HepG2 (cell line): ENCODE measurements at regions not wholly inside any gene's neighbourhood (a gene's known extent, or its start where the extent isn't known, plus 50 kb on each side); places are given as distances from the start of the nearest gene placed in this dataset.

Source experiments
- ATAC-seq: fragments of 200-7000 bp; cut with Tn5 transposase; 3 replicates; pipeline ENCODE4 v1.9.1; 2020; ENCODE audit warnings: mild to moderate bottlenecking, moderate library complexity
- BruUV-seq: library from RNA; stranded (reverse); fragments of 400-500 nt; replicated peaks from 2 replicates; lab custom pipeline; 2021; lab: Mats Ljungman, UMichigan
- CTCF ChIA-PET: fragments of 300-600 bp; formaldehyde crosslinking; extraction: SDS; loops from one replicate; lab custom pipeline; 2021; ENCODE audit warnings: low total read pairs, inconsistent platforms, low intra/inter-chr PET ratio; lab: Yijun Ruan, JAX
- POLR2A ChIA-PET: fragments of 350-600 bp; sonication (Branson Sonifier 250); formaldehyde crosslinking; loops from one replicate; lab custom pipeline; 2020; ENCODE audit warnings: antibody characterized with exemption, inconsistent platforms; lab: Yijun Ruan, JAX
- DNase-seq: peaks from one replicate; pipeline ENCODE4 v3.0.0-alpha.2; 2015; ENCODE audit warnings: low spot score
- FAIRE-seq: peaks from 3 replicates; lab custom pipeline; 2011; peaks lifted over from hg19 to GRCh38; lab: Jason Lieb, UNC
- H2AFZ ChIP-seq: one replicate; pipeline ENCODE4 v1.6.1; 2011; ENCODE audit warnings: low read length, inconsistent platforms
- H3K27ac ChIP-seq: fragments of 300-600 bp; 3 replicates; pipeline ENCODE4 v1.8.0; 2011; ENCODE audit warnings: mixed run types, mild to moderate bottlenecking, mixed read lengths, low read length, inconsistent platforms; ENCODE audit not compliant: insufficient read depth; ENCODE audit errors: extremely low read length
- H3K27me3 ChIP-seq, 2 experiments: fragments of 200-600 bp in 1 of 2; 2 replicates in 1 of 2; 3 replicates in 1 of 2; pipeline versions ENCODE4 v1.6.0 to v1.8.0; 2011; ENCODE audit warnings: low read length in 2 of 2, mild to moderate bottlenecking in 2 of 2, moderate library complexity in 2 of 2, inconsistent platforms in 1 of 2; ENCODE audit not compliant: insufficient read depth in 2 of 2, control insufficient read depth in 1 of 2
- H3K36me3 ChIP-seq, 2 experiments: fragments of 200-600 bp in 1 of 2; replicated peaks in 1 of 2; 2 replicates in 1 of 2; 3 replicates in 1 of 2; pipeline versions ENCODE4 v1.5.1 to v1.8.0; 2011; ENCODE audit warnings: low read length in 2 of 2, inconsistent platforms in 1 of 2; ENCODE audit not compliant: insufficient read depth in 2 of 2, control insufficient read depth in 1 of 2
- H3K4me1 ChIP-seq: 2 replicates; pipeline ENCODE4 v1.5.1; 2012; ENCODE audit warnings: low read length, inconsistent platforms; ENCODE audit not compliant: insufficient read depth
- H3K4me2 ChIP-seq: 2 replicates; pipeline ENCODE4 v1.6.0; 2011; ENCODE audit warnings: low read depth, low read length, inconsistent platforms
- H3K4me3 ChIP-seq, 3 experiments: fragments of 200-600 bp in 1 of 3; sonication (generic), shearing (Covaris generic) in 1 of 3; replicated peaks in 1 of 3; 2 replicates each; pipeline ENCODE4 v1.5.1; 2011 to 2016; ENCODE audit warnings: low read length in 3 of 3, inconsistent platforms in 2 of 3, low read depth in 2 of 3, mild to moderate bottlenecking in 2 of 3, control low read depth in 1 of 3, mixed read lengths in 1 of 3; ENCODE audit not compliant: insufficient read depth in 1 of 3
- H3K79me2 ChIP-seq: one replicate; pipeline ENCODE4 v1.6.1; 2011; ENCODE audit warnings: low read length, inconsistent platforms; ENCODE audit not compliant: insufficient read depth
- H3K9ac ChIP-seq: 2 replicates; pipeline ENCODE4 v1.6.0; 2011; ENCODE audit warnings: mild to moderate bottlenecking, low read depth, low read length, inconsistent platforms; ENCODE audit not compliant: insufficient read depth
- H3K9me3 ChIP-seq: 2 replicates; pipeline ENCODE4 v1.5.1; 2012; ENCODE audit warnings: mild to moderate bottlenecking, low read length
- H4K20me1 ChIP-seq: 2 replicates; pipeline ENCODE4 v1.6.0; 2011; ENCODE audit warnings: inconsistent platforms, mild to moderate bottlenecking, low read length, moderate library complexity; ENCODE audit not compliant: insufficient read depth
- CBX2 ChIP-seq, 2 experiments: fragments of 200-600 bp in 1 of 2; sonication (generic); formaldehyde crosslinking in 1 of 2; IDR thresholded peaks; 2 replicates each; pipeline versions ENCODE4 v1.7.0 to v1.8.1; 2018 to 2022; ENCODE audit warnings: low read depth in 2 of 2, low read length in 1 of 2, mild to moderate bottlenecking in 1 of 2, missing genetic modification reagents in 1 of 2
- DNMT1 ChIP-seq: sonication (generic); formaldehyde crosslinking; IDR thresholded peaks from 2 replicates; pipeline ENCODE4 v1.5.1; 2020; ENCODE audit warnings: mild to moderate bottlenecking, missing genetic modification reagents
- FOSL2 ChIP-seq: sonication (generic); formaldehyde crosslinking; IDR thresholded peaks from 2 replicates; pipeline ENCODE4 v1.4.0; 2020; ENCODE audit warnings: missing genetic modification reagents
- GATA4 ChIP-seq: sonication (generic); IDR thresholded peaks from 2 replicates; pipeline ENCODE4 v1.6.1; 2016; ENCODE audit warnings: antibody characterized with exemption, low read depth, borderline replicate concordance
- NR2F6 ChIP-seq, 2 experiments: IDR thresholded peaks; 2 replicates each; pipeline ENCODE4 v1.6.1; 2016; ENCODE audit warnings: antibody characterized with exemption in 1 of 2, mild to moderate bottlenecking in 1 of 2
- RELA ChIP-seq: sonication (generic); formaldehyde crosslinking; IDR thresholded peaks from 2 replicates; pipeline ENCODE4 v1.4.0; 2020; ENCODE audit warnings: missing genetic modification reagents
- TCF12 ChIP-seq, 2 experiments: fragments of 450-650 bp in 1 of 2; sonication (generic) in 1 of 2; formaldehyde crosslinking in 1 of 2; IDR thresholded peaks; 2 replicates each; pipeline versions ENCODE4 v1.6.1 to v1.8.0; 2017 to 2022; ENCODE audit warnings: antibody characterized with exemption in 1 of 2, mild to moderate bottlenecking in 1 of 2, missing genetic modification reagents in 1 of 2, moderate library complexity in 1 of 2
- ZBTB38 ChIP-seq: sonication (generic); formaldehyde crosslinking; IDR thresholded peaks from 2 replicates; pipeline ENCODE4 v1.5.1; 2020; ENCODE audit warnings: mild to moderate bottlenecking, missing genetic modification reagents
- ZBTB8A ChIP-seq: sonication (generic); formaldehyde crosslinking; IDR thresholded peaks from 2 replicates; pipeline ENCODE4 v1.4.0; 2020; ENCODE audit warnings: mild to moderate bottlenecking, low read depth, missing genetic modification reagents, borderline replicate concordance
- ZNF263 ChIP-seq: sonication (generic); formaldehyde crosslinking; IDR thresholded peaks from 2 replicates; pipeline ENCODE4 v1.4.0; 2020; ENCODE audit warnings: missing genetic modification reagents
- ZNF552 ChIP-seq: sonication (generic); formaldehyde crosslinking; IDR thresholded peaks from 2 replicates; pipeline ENCODE4 v1.9.0; 2022; ENCODE audit warnings: missing genetic modification reagents, mild to moderate bottlenecking, borderline replicate concordance
- ZNF644 ChIP-seq: IDR thresholded peaks from 2 replicates; pipeline ENCODE4 v1.6.1; 2016; ENCODE audit warnings: low read depth
- ZNF737 ChIP-seq: sonication (generic); formaldehyde crosslinking; IDR thresholded peaks from 2 replicates; pipeline ENCODE4 v1.5.0; 2020; ENCODE audit warnings: missing genetic modification reagents, mild to moderate bottlenecking, borderline replicate concordance
- ZNF841 ChIP-seq: sonication (generic); formaldehyde crosslinking; IDR thresholded peaks from 2 replicates; pipeline ENCODE4 v1.8.1; 2023; ENCODE audit warnings: missing genetic modification reagents, borderline replicate concordance
- WGBS: methylation state at CpG from one replicate; pipeline ENCODE4 v1.1.6; 2017; ENCODE audit warnings: low lambda C conversion rate; 5-methylcytosine and 5-hydroxymethylcytosine counted together
- in situ Hi-C: cut with HindIII; loops from 2 replicates; pipeline ENCODE4 v1.10.0; 2017; ENCODE audit warnings: low pct_unique_long_range_greater_than_20kb; ENCODE audit not compliant: extremely low pct_ligation_motif_present
- intact Hi-C: fragments of 100-400 bp; cut with micrococcal nuclease; formaldehyde crosslinking; loops from one replicate; pipeline ENCODE4 v1.10.0; 2022; ENCODE audit not compliant: unreplicated experiment
- TF ChIP-seq, protein P1 (sequence below): sonication (generic); formaldehyde crosslinking; IDR thresholded peaks from 2 replicates; pipeline ENCODE4 v1.5.0; 2020; ENCODE audit warnings: mild to moderate bottlenecking, missing genetic modification reagents
- TF ChIP-seq, protein P2 (sequence below): sonication (generic); formaldehyde crosslinking; IDR thresholded peaks from 2 replicates; pipeline ENCODE4 v1.4.0; 2020; ENCODE audit warnings: missing genetic modification reagents

DNA sequence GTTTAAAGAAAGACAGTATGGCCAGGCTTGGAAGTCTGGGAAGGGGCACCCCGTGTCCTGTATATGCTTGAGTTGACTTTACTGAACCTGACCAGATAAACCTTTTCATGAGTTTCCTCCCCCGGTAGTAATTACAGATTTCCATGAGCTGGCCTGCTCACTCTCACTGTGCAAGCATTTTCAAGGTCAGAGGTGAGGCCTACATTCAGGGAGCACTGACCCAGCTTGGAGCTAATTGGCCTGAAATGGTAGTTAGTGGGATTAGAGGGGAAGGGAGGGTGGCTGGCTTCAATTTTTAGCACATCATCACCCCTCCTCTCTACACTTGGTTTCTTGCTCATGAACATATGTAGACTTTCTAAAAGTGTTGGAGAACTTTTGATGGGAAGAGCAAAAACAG, 99.2 kb downstream of the PSAT1 start:
- CTCF ChIA-PET = no interaction called here
- H4K20me1 ChIP-seq = no peaks in the 10 kb centered on the region
- TF ChIP-seq RELA (CRISPR knock-in tag) (no peak), ZNF644 (CRISPR knock-in tag) (0 out of 2 replicates have a peak, but pooled peaks have one; percentile 51), ZNF263 (CRISPR knock-in tag) (peak; percentile 94), NR2F6 (IDR thresholded peaks at IDR 0.05) (peak; percentile 49; the same call in 1 of the 2 replicates), NR2F6 (CRISPR knock-in tag; IDR thresholded peaks at IDR 0.05) (0 out of 2 replicates have a peak, but pooled peaks have one; percentile 39), ZNF841 (CRISPR knock-in tag) (no peak), ZNF552 (no peak), CBX2 (IDR thresholded peaks at IDR 0.05; ENCODE audit: low read depth, low read length) (no peak), CBX2 (CRISPR knock-in tag; IDR thresholded peaks at IDR 0.05; ENCODE audit: low read depth) (no peak), FOSL2 (CRISPR knock-in tag) (0 out of 2 replicates have a peak, but pooled peaks have one; percentile 12)
- in situ Hi-C loops = no loop called here
- H3K36me3 ChIP-seq = no peaks in the 10 kb centered on the region
- H3K27me3 ChIP-seq = no peaks in the 10 kb centered on the region
- intact Hi-C loops = loop anchor here (5.0 kb wide), 1 partner anchor 1314 kb away; no protein-coding TSS in a partner anchor
- peak overlapping the region; percentile 26 for H3K4me2 ChIP-seq
- WGBS = 0% methylated on average over 1 of the region's 2 CpGs
- H3K9me3 ChIP-seq = peaks cover 13% of the 10 kb centered on the region
- FAIRE-seq (no peak), ATAC-seq (peak; percentile 60), DNase-seq (peak; percentile 30)
- POLR2A ChIA-PET = interaction anchor here (0.9 to 1.4 kb wide), 2 partner anchors 11 to 98 kb away, joined by 3 to 7 read pairs; no protein-coding TSS in a partner anchor
- H3K9ac ChIP-seq = no peak overlapping the region
- H3K4me1 ChIP-seq = peaks cover 47% of the 10 kb centered on the region
- H3K4me3 ChIP-seq = no peak overlapping the region
- H2AFZ ChIP-seq = no peak overlapping the region
- peak overlapping the region; percentile 27 for H3K27ac ChIP-seq
- no TSS peak for BruUV-seq
- no peaks in the 10 kb centered on the region for H3K79me2 ChIP-seq

DNA sequence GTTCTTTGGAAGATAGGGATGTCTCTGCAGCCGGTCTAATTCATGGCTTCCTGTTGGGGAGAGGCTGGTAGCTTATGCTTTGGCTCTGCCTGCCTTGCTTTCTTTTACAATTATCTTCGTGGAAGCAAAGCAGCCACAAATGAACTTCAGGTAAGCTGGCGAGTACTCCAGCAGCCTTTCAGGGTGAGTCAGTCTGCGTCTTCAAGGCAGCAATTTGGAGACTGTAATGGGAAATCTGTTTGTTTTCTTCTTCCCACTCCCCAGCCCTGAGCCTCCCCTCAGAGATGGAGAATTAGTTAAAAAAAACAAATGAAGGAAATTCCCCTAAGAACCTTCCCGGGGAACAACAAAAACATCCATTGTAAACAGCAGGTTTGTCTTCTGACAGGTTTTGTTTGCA, 100.1 kb downstream of the PSAT1 start:
- in situ Hi-C loops (no loop called here), intact Hi-C loops (loop anchor here (5.0 kb wide), 1 partner anchor 1315 kb away; no protein-coding TSS in a partner anchor)
- TF ChIP-seq GATA4 (no peak), TCF12 (IDR thresholded peaks at IDR 0.05) (no peak), TCF12 (CRISPR knock-in tag; IDR thresholded peaks at IDR 0.05) (no peak), DNMT1 (CRISPR knock-in tag) (no peak), ZBTB8A (CRISPR knock-in tag) (no peak), ZBTB38 (CRISPR knock-in tag) (no peak), ZNF737 (CRISPR knock-in tag) (no peak)
- TF ChIP-seq, protein P1, sequence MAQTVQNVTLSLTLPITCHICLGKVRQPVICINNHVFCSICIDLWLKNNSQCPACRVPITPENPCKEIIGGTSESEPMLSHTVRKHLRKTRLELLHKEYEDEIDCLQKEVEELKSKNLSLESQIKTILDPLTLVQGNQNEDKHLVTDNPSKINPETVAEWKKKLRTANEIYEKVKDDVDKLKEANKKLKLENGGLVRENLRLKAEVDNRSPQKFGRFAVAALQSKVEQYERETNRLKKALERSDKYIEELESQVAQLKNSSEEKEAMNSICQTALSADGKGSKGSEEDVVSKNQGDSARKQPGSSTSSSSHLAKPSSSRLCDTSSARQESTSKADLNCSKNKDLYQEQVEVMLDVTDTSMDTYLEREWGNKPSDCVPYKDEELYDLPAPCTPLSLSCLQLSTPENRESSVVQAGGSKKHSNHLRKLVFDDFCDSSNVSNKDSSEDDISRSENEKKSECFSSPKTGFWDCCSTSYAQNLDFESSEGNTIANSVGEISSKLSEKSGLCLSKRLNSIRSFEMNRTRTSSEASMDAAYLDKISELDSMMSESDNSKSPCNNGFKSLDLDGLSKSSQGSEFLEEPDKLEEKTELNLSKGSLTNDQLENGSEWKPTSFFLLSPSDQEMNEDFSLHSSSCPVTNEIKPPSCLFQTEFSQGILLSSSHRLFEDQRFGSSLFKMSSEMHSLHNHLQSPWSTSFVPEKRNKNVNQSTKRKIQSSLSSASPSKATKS = no peak
- TF ChIP-seq, protein P2, sequence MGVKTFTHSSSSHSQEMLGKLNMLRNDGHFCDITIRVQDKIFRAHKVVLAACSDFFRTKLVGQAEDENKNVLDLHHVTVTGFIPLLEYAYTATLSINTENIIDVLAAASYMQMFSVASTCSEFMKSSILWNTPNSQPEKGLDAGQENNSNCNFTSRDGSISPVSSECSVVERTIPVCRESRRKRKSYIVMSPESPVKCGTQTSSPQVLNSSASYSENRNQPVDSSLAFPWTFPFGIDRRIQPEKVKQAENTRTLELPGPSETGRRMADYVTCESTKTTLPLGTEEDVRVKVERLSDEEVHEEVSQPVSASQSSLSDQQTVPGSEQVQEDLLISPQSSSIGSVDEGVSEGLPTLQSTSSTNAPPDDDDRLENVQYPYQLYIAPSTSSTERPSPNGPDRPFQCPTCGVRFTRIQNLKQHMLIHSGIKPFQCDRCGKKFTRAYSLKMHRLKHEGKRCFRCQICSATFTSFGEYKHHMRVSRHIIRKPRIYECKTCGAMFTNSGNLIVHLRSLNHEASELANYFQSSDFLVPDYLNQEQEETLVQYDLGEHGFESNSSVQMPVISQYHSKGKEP (CRISPR knock-in tag) = no peak

More for the DNA sequence above, 100.1 kb downstream of the PSAT1 start:
- WGBS = 95% methylated on average over 5 of the region's 5 CpGs
- no peak overlapping the region for H3K27ac ChIP-seq
- H3K79me2 ChIP-seq = no peaks in the 10 kb centered on the region
- no peak overlapping the region for H3K4me3 ChIP-seq
- no peaks in the 10 kb centered on the region for H3K36me3 ChIP-seq
- DNase-seq = no peak
- peaks cover 13% of the 10 kb centered on the region for H3K9me3 ChIP-seq
- ATAC-seq = no peak
- no peaks in the 10 kb centered on the region for H3K27me3 ChIP-seq
- POLR2A ChIA-PET = interaction anchor here (1.4 kb wide), 1 partner anchor 10 kb away, joined by 7 read pairs; no protein-coding TSS in a partner anchor
- no peaks in the 10 kb centered on the region for H4K20me1 ChIP-seq
- H3K4me1 ChIP-seq = peaks cover 47% of the 10 kb centered on the region
- no peak overlapping the region for H2AFZ ChIP-seq
- no TSS peak for BruUV-seq
- CTCF ChIA-PET = no interaction called here
- H3K9ac ChIP-seq = no peak overlapping the region
- no peak for FAIRE-seq
- H3K4me2 ChIP-seq = no peak overlapping the region
